ENCODE measurements at regions not wholly inside any gene's neighbourhood (a gene's known extent, or its start where the extent isn't known, plus 50 kb on each side); places are given as distances from the start of the nearest gene placed in this dataset.

- TF ChIP-seq CTCF (IDR thresholded peaks at IDR 0.05) = no peak
These were observed 58.2 kb upstream of the TRIM2 start for GRCh38 chr4:153146031-153146430.

GRCh38 chr4:153146961-153147360 lies 57.3 kb upstream of the TRIM2 start:
- no peak for TF ChIP-seq CTCF (IDR thresholded peaks at IDR 0.05)

GRCh38 chr4:153148791-153149190 lies 55.5 kb upstream of the TRIM2 start:
- no peak for TF ChIP-seq CTCF (IDR thresholded peaks at IDR 0.05)

GRCh38 chr4:153151535-153152455 lies 52.4 kb upstream of the TRIM2 start:
- no peak for TF ChIP-seq CTCF (IDR thresholded peaks at IDR 0.05)

GRCh38 chr4:153152501-153153338 lies 51.5 kb upstream of the TRIM2 start:
- no peak for TF ChIP-seq CTCF (IDR thresholded peaks at IDR 0.05)

GRCh38 chr4:153153339-153153871 lies 50.8 kb upstream of the TRIM2 start:
- no peak for TF ChIP-seq CTCF (IDR thresholded peaks at IDR 0.05)

Measured in LNCAP (cell line).